Hematopoietic multipotent progenitor cell treated with erythropoietin and hydrocortisone succinate and interleukin-3 and kit ligand, for 8 days (in vitro differentiated cells): ENCODE measurements at regions not wholly inside any gene's neighbourhood (a gene's known extent, or its start where the extent isn't known, plus 50 kb on each side); places are given as distances from the start of the nearest gene placed in this dataset.

Experiments used
- DNase-seq: peaks from one replicate; pipeline ENCODE4 v3.0.0-alpha.2; 2015

GRCh38 chr2:128773641-128774319, 455.1 kb upstream of the HS6ST1 start:
- DNase-seq, result no peak

- DNase-seq, result no peak
Observed at GRCh38 chr2:128774320-128775216, 455.9 kb upstream of the HS6ST1 start.

GRCh38 chr2:128775217-128775913, 456.7 kb upstream of the HS6ST1 start:
- DNase-seq, result no peak

GRCh38 chr2:128775914-128776285, 457.2 kb upstream of the HS6ST1 start:
- no peak for DNase-seq

GRCh38 chr2:128776461-128777195, 458.0 kb upstream of the HS6ST1 start:
- no peak for DNase-seq

- DNase-seq, result no peak
Observed at GRCh38 chr2:128777196-128778035, 458.7 kb upstream of the HS6ST1 start.

- no peak for DNase-seq
Observed at GRCh38 chr2:128778843-128779242, 460.2 kb upstream of the HS6ST1 start.

GRCh38 chr2:128779301-128780095, 460.8 kb upstream of the HS6ST1 start:
- no peak for DNase-seq

GRCh38 chr2:128780434-128781080, 461.9 kb upstream of the HS6ST1 start:
- DNase-seq, result no peak

GRCh38 chr2:128781166-128781565, 462.5 kb upstream of the HS6ST1 start:
- DNase-seq, result no peak

- no peak for DNase-seq
Observed at GRCh38 chr2:128781585-128782385, 463.1 kb upstream of the HS6ST1 start.

GRCh38 chr2:128782411-128783192, 463.9 kb upstream of the HS6ST1 start:
- no peak for DNase-seq

- no peak for DNase-seq
Observed at GRCh38 chr2:128783193-128783671, 464.6 kb upstream of the HS6ST1 start.

GRCh38 chr2:128783896-128784295, 465.2 kb upstream of the HS6ST1 start:
- no peak for DNase-seq

GRCh38 chr2:128784626-128785306, 466.1 kb upstream of the HS6ST1 start:
- no peak for DNase-seq

- DNase-seq, result no peak
Observed at GRCh38 chr2:128786316-128786715, 467.6 kb upstream of the HS6ST1 start.

- no peak for DNase-seq
Observed at GRCh38 chr2:128786741-128787478, 468.2 kb upstream of the HS6ST1 start.
